HG02852 (cell line): ENCODE measurements at regions not wholly inside any gene's neighbourhood (a gene's known extent, or its start where the extent isn't known, plus 50 kb on each side); places are given as distances from the start of the nearest gene placed in this dataset.

ENCODE experiments used
- ATAC-seq: cut with Tn5 transposase; IDR thresholded peaks from one replicate; pipeline ENCODE4 v1.9.1; 2021; ENCODE audit warnings: mild to moderate bottlenecking, moderate library complexity; ENCODE audit not compliant: unreplicated experiment

- no peak for ATAC-seq
Measured at GRCh38 chrX:38856670-38857265, 55.5 kb downstream of the MID1IP1 start.

GRCh38 chrX:38857736-38858523, 56.7 kb downstream of the MID1IP1 start:
- ATAC-seq: no peak

- no peak for ATAC-seq
Measured at GRCh38 chrX:38859602-38860001, 58.3 kb downstream of the MID1IP1 start.

- no peak for ATAC-seq
Measured at GRCh38 chrX:38860106-38861013, 59.1 kb downstream of the MID1IP1 start.

GRCh38 chrX:38861489-38861888, 60.2 kb downstream of the MID1IP1 start:
- ATAC-seq: no peak

- ATAC-seq: no peak
Measured at GRCh38 chrX:38862100-38862499, 60.8 kb downstream of the MID1IP1 start.

- no peak for ATAC-seq
Measured at GRCh38 chrX:38864165-38864564, 62.9 kb downstream of the MID1IP1 start.

- ATAC-seq: no peak
Measured at GRCh38 chrX:38868321-38868720, 67.1 kb downstream of the MID1IP1 start.

- ATAC-seq: no peak
Measured at GRCh38 chrX:38868941-38869401, 67.7 kb downstream of the MID1IP1 start.

- no peak for ATAC-seq
Measured at GRCh38 chrX:38870361-38870895, 69.2 kb downstream of the MID1IP1 start.

GRCh38 chrX:38871129-38872029, 70.1 kb downstream of the MID1IP1 start:
- no peak for ATAC-seq

GRCh38 chrX:38877366-38877765, 76.1 kb downstream of the MID1IP1 start:
- ATAC-seq: no peak

- no peak for ATAC-seq
Measured at GRCh38 chrX:38878641-38879340, 77.5 kb downstream of the MID1IP1 start.

- ATAC-seq: peak; percentile 46
Measured at GRCh38 chrX:38879631-38880220, 78.5 kb downstream of the MID1IP1 start.

- no peak for ATAC-seq
Measured at GRCh38 chrX:38880296-38880854, 79.1 kb downstream of the MID1IP1 start.

- no peak for ATAC-seq
Measured at GRCh38 chrX:38881066-38881465, 79.8 kb downstream of the MID1IP1 start.

- ATAC-seq: no peak
Measured at GRCh38 chrX:38881727-38882126, 80.5 kb downstream of the MID1IP1 start.

- ATAC-seq: no peak
Measured at GRCh38 chrX:38882894-38883626, 81.8 kb downstream of the MID1IP1 start.
